Memory B cell (primary cell): ENCODE measurements at regions not wholly inside any gene's neighbourhood (a gene's known extent, or its start where the extent isn't known, plus 50 kb on each side); places are given as distances from the start of the nearest gene placed in this dataset.

Experiments used
- ATAC-seq: fragments of 150-1000 bp; cut with Tn5 transposase; 2 replicates; pipeline ENCODE4 v1.10.0; 2021; ENCODE audit warnings: low read depth, mild to moderate bottlenecking, moderate library complexity
- DNase-seq, 2 donors: peaks; one replicate each; pipeline ENCODE4 v3.0.0; 2022; ENCODE audit warnings: low spot score in 2 of 2
- H3K27ac Mint-ChIP-seq: one replicate; pipeline ENCODE4 v1.8.0; 2022; ENCODE audit warnings: mild to moderate bottlenecking, moderate library complexity, mixed read lengths
- H3K27me3 Mint-ChIP-seq: one replicate; pipeline ENCODE4 v1.8.0; 2022; ENCODE audit warnings: mixed read lengths
- H3K36me3 Mint-ChIP-seq: one replicate; pipeline ENCODE4 v1.8.0; 2022; ENCODE audit warnings: mild to moderate bottlenecking, mixed read lengths
- H3K4me1 Mint-ChIP-seq: one replicate; pipeline ENCODE4 v1.8.0; 2022; ENCODE audit warnings: mixed read lengths
- H3K4me3 Mint-ChIP-seq: one replicate; pipeline ENCODE4 v1.8.0; 2022; ENCODE audit warnings: mild to moderate bottlenecking, moderate library complexity, mixed read lengths
- H3K9me3 Mint-ChIP-seq: one replicate; pipeline ENCODE4 v1.8.0; 2022; ENCODE audit warnings: mixed read lengths

DNA sequence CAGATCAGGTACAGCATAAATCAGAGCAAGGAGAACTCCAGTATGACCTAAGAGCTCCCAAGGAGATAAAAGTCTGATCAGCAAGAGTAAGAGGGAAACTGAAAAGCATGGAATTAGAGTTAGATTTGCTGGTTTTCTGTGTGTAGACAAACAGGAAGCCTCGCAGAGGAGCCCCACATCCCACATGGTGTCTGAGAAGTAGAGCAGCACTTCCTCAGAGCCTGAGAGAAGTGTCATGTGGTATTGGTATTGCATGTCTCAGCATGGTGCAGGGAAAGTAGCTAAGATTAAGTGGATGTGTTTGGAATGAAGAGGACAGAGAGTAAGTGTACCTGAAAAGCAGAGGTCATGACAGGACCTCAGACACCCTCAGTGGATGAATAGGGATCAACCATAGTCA, 175.4 kb upstream of the GBE1 start:
- Mint-ChIP-seq H3K9me3 (no peaks in the 10 kb centered on the region), H3K27me3 (no peaks in the 10 kb centered on the region), H3K27ac (no peak overlapping the region), H3K36me3 (no peaks in the 10 kb centered on the region), H3K4me1 (no peaks in the 10 kb centered on the region), H3K4me3 (no peak overlapping the region)
- ATAC-seq: no peak
- DNase-seq: no peak

DNA sequence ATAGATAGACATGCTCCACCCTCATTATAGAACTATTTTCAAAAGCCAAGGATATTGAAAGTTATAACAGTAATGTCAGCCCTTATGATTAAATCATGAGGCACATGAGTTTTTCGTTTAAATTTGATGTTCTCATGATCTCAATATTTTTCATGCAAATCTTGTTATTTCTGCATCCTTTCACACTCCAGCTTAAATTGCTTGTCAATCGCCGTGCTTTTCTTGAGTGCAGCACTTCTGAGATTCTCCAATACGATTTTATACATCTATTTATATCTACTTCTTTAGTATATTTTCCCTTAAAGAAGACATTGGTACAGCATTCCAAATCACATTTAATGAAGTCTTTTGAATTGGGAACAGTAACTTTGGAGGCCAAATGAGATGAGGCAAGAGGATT, 171.2 kb upstream of the GBE1 start:
- H3K4me3 Mint-ChIP-seq: no peak overlapping the region
- H3K36me3 Mint-ChIP-seq: no peaks in the 10 kb centered on the region
- no peaks in the 10 kb centered on the region for H3K27me3 Mint-ChIP-seq
- ATAC-seq (no peak), DNase-seq (no peak)
- no peaks in the 10 kb centered on the region for H3K4me1 Mint-ChIP-seq
- no peak overlapping the region for H3K27ac Mint-ChIP-seq
- H3K9me3 Mint-ChIP-seq: no peaks in the 10 kb centered on the region

DNA sequence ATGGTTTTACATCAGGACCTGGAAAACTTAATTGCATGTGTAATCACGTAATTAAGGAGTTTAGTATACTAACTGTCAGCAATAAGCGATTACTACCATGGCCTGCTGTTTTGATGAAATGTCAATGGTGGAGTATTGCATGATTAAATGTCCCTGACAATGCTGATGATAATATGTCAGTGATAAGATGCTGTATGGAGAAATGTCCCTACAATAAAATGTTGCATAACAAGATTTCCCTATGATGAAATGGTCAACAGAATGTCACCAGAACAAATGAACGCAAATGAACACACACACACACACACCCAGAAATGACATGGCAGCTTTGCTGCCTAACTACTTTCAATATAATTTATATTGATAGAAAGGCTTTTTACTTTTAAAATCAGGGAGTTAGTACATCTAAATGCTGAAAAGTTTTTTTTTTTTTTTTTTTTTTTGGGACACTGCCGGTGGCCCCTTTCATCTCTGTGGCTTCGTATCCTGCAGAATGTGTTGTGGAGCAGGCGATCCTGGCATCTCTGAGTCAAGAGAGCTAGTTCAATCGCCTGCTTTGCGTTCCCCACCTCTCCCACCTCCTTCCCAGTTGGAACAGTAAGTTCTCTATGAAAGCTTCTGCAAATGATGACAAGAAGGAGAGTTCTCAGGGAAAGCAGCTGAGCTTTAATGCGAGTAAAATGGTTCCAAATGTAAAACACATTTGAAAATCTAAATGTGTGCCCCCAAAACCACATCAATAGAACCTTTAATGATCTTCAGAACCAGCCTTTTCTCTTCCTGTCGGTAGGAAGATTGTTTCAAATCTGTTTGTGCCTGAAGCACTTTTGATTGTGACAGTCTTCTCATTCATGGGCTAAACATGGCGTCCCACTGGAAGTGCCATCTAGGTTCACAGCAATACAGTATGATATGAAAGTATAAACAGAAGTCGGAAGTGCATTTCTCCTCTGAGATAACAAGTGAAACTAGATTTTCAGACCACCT, 170.1 kb upstream of the GBE1 start:
- Mint-ChIP-seq H3K9me3 (no peaks in the 10 kb centered on the region), H3K4me3 (no peak overlapping the region), H3K27ac (no peak overlapping the region), H3K27me3 (no peaks in the 10 kb centered on the region), H3K4me1 (no peaks in the 10 kb centered on the region), H3K36me3 (no peaks in the 10 kb centered on the region)
- DNase-seq: no peak
- ATAC-seq: no peak

GRCh38 chr3:81929697-81930096, 168.3 kb upstream of the GBE1 start:
- no peak for DNase-seq
- H3K4me3 Mint-ChIP-seq: no peak overlapping the region
- no peak overlapping the region for H3K27ac Mint-ChIP-seq
- ATAC-seq: no peak
- H3K4me1 Mint-ChIP-seq: no peaks in the 10 kb centered on the region
- H3K36me3 Mint-ChIP-seq: no peaks in the 10 kb centered on the region
- H3K9me3 Mint-ChIP-seq: no peaks in the 10 kb centered on the region
- no peaks in the 10 kb centered on the region for H3K27me3 Mint-ChIP-seq

GRCh38 chr3:81927811-81928210, 166.4 kb upstream of the GBE1 start:
- ATAC-seq: no peak
- Mint-ChIP-seq H3K36me3 (no peaks in the 10 kb centered on the region), H3K4me3 (no peak overlapping the region), H3K27ac (no peak overlapping the region), H3K27me3 (no peaks in the 10 kb centered on the region), H3K4me1 (no peaks in the 10 kb centered on the region), H3K9me3 (no peaks in the 10 kb centered on the region)
- no peak for DNase-seq

DNA sequence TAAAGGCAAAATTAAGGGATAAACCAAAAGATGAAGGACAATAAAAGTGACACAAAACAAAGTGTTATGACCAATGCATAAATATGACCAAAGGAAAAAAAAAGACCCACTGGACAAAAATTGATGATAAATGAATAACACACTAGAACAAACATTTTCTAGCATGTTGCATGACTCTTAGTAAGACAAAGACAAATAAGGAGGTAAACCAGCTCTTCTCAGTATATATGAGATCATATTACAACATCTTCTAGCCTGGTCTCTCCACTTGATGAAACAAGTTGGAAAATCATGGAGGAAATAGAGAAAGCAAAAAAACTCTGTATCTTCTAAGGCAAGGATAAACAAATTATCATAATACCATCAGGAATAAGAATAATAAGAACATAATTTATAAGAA, 163.9 kb upstream of the GBE1 start:
- no peaks in the 10 kb centered on the region for H3K27me3 Mint-ChIP-seq
- H3K4me3 Mint-ChIP-seq: no peak overlapping the region
- no peaks in the 10 kb centered on the region for H3K9me3 Mint-ChIP-seq
- ATAC-seq (no peak), DNase-seq (no peak)
- H3K36me3 Mint-ChIP-seq: no peaks in the 10 kb centered on the region
- H3K27ac Mint-ChIP-seq: no peak overlapping the region
- H3K4me1 Mint-ChIP-seq: no peaks in the 10 kb centered on the region

DNA sequence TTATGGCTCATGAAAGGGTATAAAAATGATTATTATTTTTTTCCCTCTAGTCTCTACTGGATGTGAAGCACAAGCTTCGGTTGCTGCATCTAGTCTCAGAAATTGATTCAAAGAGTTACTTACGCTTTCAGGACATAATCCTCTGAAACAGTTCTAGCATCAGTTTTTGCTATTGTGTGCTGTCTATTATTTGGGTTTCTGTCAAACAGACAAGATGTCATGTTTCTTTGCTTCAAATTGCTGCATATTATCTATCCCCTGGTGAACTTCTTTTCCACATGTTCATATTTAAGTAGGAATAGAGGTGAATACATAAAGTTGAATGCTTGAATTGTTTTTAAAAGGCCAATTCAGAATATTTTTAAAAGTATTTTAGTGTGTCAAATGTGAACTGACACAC, 161.6 kb upstream of the GBE1 start:
- Mint-ChIP-seq H3K4me1 (no peaks in the 10 kb centered on the region), H3K27me3 (no peaks in the 10 kb centered on the region), H3K27ac (no peak overlapping the region), H3K4me3 (no peak overlapping the region), H3K36me3 (no peaks in the 10 kb centered on the region), H3K9me3 (no peaks in the 10 kb centered on the region)
- ATAC-seq (no peak), DNase-seq (no peak)

GRCh38 chr3:81922404-81922803, 161.0 kb upstream of the GBE1 start:
- H3K4me3 Mint-ChIP-seq: no peak overlapping the region
- DNase-seq (no peak), ATAC-seq (no peak)
- no peaks in the 10 kb centered on the region for H3K4me1 Mint-ChIP-seq
- H3K27me3 Mint-ChIP-seq: no peaks in the 10 kb centered on the region
- H3K27ac Mint-ChIP-seq: no peak overlapping the region
- no peaks in the 10 kb centered on the region for H3K9me3 Mint-ChIP-seq
- no peaks in the 10 kb centered on the region for H3K36me3 Mint-ChIP-seq

GRCh38 chr3:81920816-81921215, 159.4 kb upstream of the GBE1 start:
- DNase-seq: no peak
- H3K27ac Mint-ChIP-seq: no peak overlapping the region
- H3K27me3 Mint-ChIP-seq: no peaks in the 10 kb centered on the region
- no peaks in the 10 kb centered on the region for H3K36me3 Mint-ChIP-seq
- H3K4me3 Mint-ChIP-seq: no peak overlapping the region
- H3K9me3 Mint-ChIP-seq: no peaks in the 10 kb centered on the region
- no peaks in the 10 kb centered on the region for H3K4me1 Mint-ChIP-seq
- no peak for ATAC-seq

GRCh38 chr3:81916890-81917289, 155.4 kb upstream of the GBE1 start:
- Mint-ChIP-seq H3K4me3 (no peak overlapping the region), H3K27ac (no peak overlapping the region), H3K36me3 (no peaks in the 10 kb centered on the region), H3K4me1 (no peaks in the 10 kb centered on the region), H3K27me3 (no peaks in the 10 kb centered on the region), H3K9me3 (no peaks in the 10 kb centered on the region)
- ATAC-seq (no peak), DNase-seq (no peak)

GRCh38 chr3:81913886-81914663, 152.6 kb upstream of the GBE1 start:
- H3K27ac Mint-ChIP-seq: no peak overlapping the region

GRCh38 chr3:81911221-81911620, 149.8 kb upstream of the GBE1 start:
- no peak overlapping the region for H3K4me3 Mint-ChIP-seq
- no peak overlapping the region for H3K27ac Mint-ChIP-seq
- no peak for DNase-seq
- no peak for ATAC-seq
- H3K4me1 Mint-ChIP-seq: no peaks in the 10 kb centered on the region
- H3K36me3 Mint-ChIP-seq: no peaks in the 10 kb centered on the region
- H3K27me3 Mint-ChIP-seq: peaks cover 3% of the 10 kb centered on the region
- H3K9me3 Mint-ChIP-seq: no peaks in the 10 kb centered on the region

More at GRCh38 chr3:81913886-81914663, 152.6 kb upstream of the GBE1 start:
- Mint-ChIP-seq H3K27me3 (peaks cover 3% of the 10 kb centered on the region), H3K4me3 (no peak overlapping the region), H3K9me3 (no peaks in the 10 kb centered on the region), H3K36me3 (no peaks in the 10 kb centered on the region), H3K4me1 (no peaks in the 10 kb centered on the region)
- no peak for ATAC-seq
- no peak for DNase-seq

- Mint-ChIP-seq H3K4me3 (no peak overlapping the region), H3K4me1 (no peaks in the 10 kb centered on the region), H3K27me3 (peaks cover 3% of the 10 kb centered on the region)
Observed at GRCh38 chr3:81910244-81910852, 148.9 kb upstream of the GBE1 start.

GRCh38 chr3:81909796-81910195, 148.4 kb upstream of the GBE1 start:
- DNase-seq (no peak), ATAC-seq (no peak)
- H3K27me3 Mint-ChIP-seq: peaks cover 3% of the 10 kb centered on the region
- no peaks in the 10 kb centered on the region for H3K36me3 Mint-ChIP-seq
- H3K4me3 Mint-ChIP-seq: no peak overlapping the region
- no peak overlapping the region for H3K27ac Mint-ChIP-seq
- H3K9me3 Mint-ChIP-seq: no peaks in the 10 kb centered on the region
- no peaks in the 10 kb centered on the region for H3K4me1 Mint-ChIP-seq

More at GRCh38 chr3:81910244-81910852, 148.9 kb upstream of the GBE1 start:
- Mint-ChIP-seq H3K9me3 (no peaks in the 10 kb centered on the region), H3K36me3 (no peaks in the 10 kb centered on the region), H3K27ac (no peak overlapping the region)
- ATAC-seq (no peak), DNase-seq (peak in 1 of 2 donors; percentile 4)
